GM12878 (cell line): ENCODE measurements at regions not wholly inside any gene's neighbourhood (a gene's known extent, or its start where the extent isn't known, plus 50 kb on each side); places are given as distances from the start of the nearest gene placed in this dataset.

ENCODE experiments used
- ATAC-seq: fragments of 200-7000 bp; cut with Tn5 transposase; 3 replicates; pipeline ENCODE4 v1.9.1; 2020; ENCODE audit warnings: mild to moderate bottlenecking, moderate library complexity
- BruUV-seq: library from RNA; stranded (reverse); fragments of 400-500 nt; replicated peaks from 2 replicates; lab custom pipeline; 2021; lab: Mats Ljungman, UMichigan
- CTCF ChIA-PET: fragments of 300-600 bp; sonication (Branson Sonifier 250); formaldehyde crosslinking; extraction: SDS; loops from one replicate; lab custom pipeline; 2021; ENCODE audit warnings: inconsistent platforms; lab: Yijun Ruan, JAX
- POLR2A ChIA-PET: fragments of 350-600 bp; formaldehyde crosslinking; extraction: SDS; loops from one replicate; lab custom pipeline; 2021; ENCODE audit warnings: inconsistent platforms; lab: Charles Lee
- RAD21 ChIA-PET: fragments of 300-600 bp; sonication (Branson Sonifier 250); formaldehyde crosslinking; loops from one replicate; lab custom pipeline; 2023; ENCODE audit warnings: antibody characterized with exemption; ENCODE audit not compliant: unreplicated experiment; lab: Charles Lee
- SMC1A ChIA-PET: fragments of 300-600 bp; sonication (Branson Sonifier 250); formaldehyde crosslinking; loops from one replicate; lab custom pipeline; 2023; ENCODE audit not compliant: unreplicated experiment, uncharacterized antibody; lab: Charles Lee
- DNase-seq: peaks from one replicate; pipeline ENCODE4 v3.0.0-alpha.2; 2011; ENCODE audit warnings: low read depth, low spot score
- FAIRE-seq: peaks from 3 replicates; lab custom pipeline; 2011; peaks lifted over from hg19 to GRCh38; lab: Jason Lieb, UNC
- H2AFZ ChIP-seq: 2 replicates; pipeline ENCODE4 v1.6.0; 2011; ENCODE audit warnings: low read depth, low read length, control low read depth; ENCODE audit not compliant: control insufficient read depth
- H3K27ac ChIP-seq: 2 replicates; pipeline ENCODE4 v1.5.1; 2011; ENCODE audit warnings: control low read depth; ENCODE audit not compliant: control insufficient read depth, insufficient read depth
- H3K27me3 ChIP-seq, 2 experiments: replicated peaks in 1 of 2; 2 replicates each; pipeline versions ENCODE4 v1.6.0 to v1.6.1; 2011; ENCODE audit warnings: low read length in 1 of 2; ENCODE audit not compliant: control insufficient read depth in 2 of 2, insufficient read depth in 2 of 2
- H3K36me3 ChIP-seq, 2 experiments: 2 replicates each; pipeline ENCODE4 v1.5.1; 2011; ENCODE audit warnings: low read length in 1 of 2; ENCODE audit not compliant: control insufficient read depth in 2 of 2, insufficient read depth in 2 of 2
- H3K4me1 ChIP-seq: 2 replicates; pipeline ENCODE4 v1.6.1; 2011; ENCODE audit warnings: mild to moderate bottlenecking, low read length, moderate library complexity, mixed read lengths; ENCODE audit not compliant: control insufficient read depth, insufficient read depth
- H3K4me2 ChIP-seq: 2 replicates; pipeline ENCODE4 v1.6.0; 2011; ENCODE audit warnings: control low read depth; ENCODE audit not compliant: control insufficient read depth, insufficient read depth
- H3K4me3 ChIP-seq: fragments of 200-600 bp; sonication (generic); 2 replicates; pipeline ENCODE4 v1.5.1; 2016
- H3K79me2 ChIP-seq: 2 replicates; pipeline ENCODE4 v1.6.0; 2011; ENCODE audit warnings: low read length; ENCODE audit not compliant: control insufficient read depth, insufficient read depth
- H3K9ac ChIP-seq: 2 replicates; pipeline ENCODE4 v1.8.0; 2011; ENCODE audit warnings: low read length, control low read depth, mixed read lengths; ENCODE audit not compliant: control insufficient read depth, insufficient read depth
- H3K9me3 ChIP-seq: replicated peaks from 3 replicates; pipeline ENCODE4 v1.5.1; 2011; ENCODE audit warnings: mild to moderate bottlenecking, low read length; ENCODE audit not compliant: control insufficient read depth, insufficient read depth
- H4K20me1 ChIP-seq: 2 replicates; pipeline ENCODE4 v1.6.0; 2011; ENCODE audit not compliant: control insufficient read depth, insufficient read depth
- BACH1 ChIP-seq: fragments of 450-650 bp; IDR thresholded peaks from 2 replicates; pipeline ENCODE4 v1.6.1; 2017; ENCODE audit warnings: mild to moderate bottlenecking, borderline replicate concordance
- BMI1 ChIP-seq: fragments of 450-650 bp; IDR thresholded peaks from 2 replicates; pipeline ENCODE4 v1.6.1; 2016; ENCODE audit warnings: mild to moderate bottlenecking, moderate library complexity, borderline replicate concordance
- CHD4 ChIP-seq: fragments of 200-600 bp; sonication (generic); IDR thresholded peaks from 2 replicates; pipeline ENCODE4 v1.6.1; 2016; ENCODE audit warnings: mild to moderate bottlenecking
- CREB1 ChIP-seq: IDR thresholded peaks from 2 replicates; pipeline ENCODE4 v1.6.1; 2012; ENCODE audit warnings: low read depth, mild to moderate bottlenecking, inconsistent platforms
- DPF2 ChIP-seq: fragments of 450-650 bp; IDR thresholded peaks from 2 replicates; pipeline ENCODE4 v1.6.1; 2017; ENCODE audit warnings: mild to moderate bottlenecking
- EP300 ChIP-seq, 2 experiments: fragments of 150-350 bp in 1 of 2; IDR thresholded peaks; 2 replicates each; pipeline ENCODE4 v1.6.1; 2011 to 2012; ENCODE audit warnings: low read depth in 2 of 2, low read length in 2 of 2, borderline replicate concordance in 1 of 2, improper control_type of control experiment in 1 of 2, inconsistent platforms in 1 of 2; ENCODE audit not compliant: control insufficient read depth in 1 of 2
- FOS ChIP-seq: IDR thresholded peaks from 3 replicates; pipeline ENCODE4 v1.6.1; 2011; ENCODE audit warnings: borderline replicate concordance; ENCODE audit not compliant: insufficient read length; ENCODE audit errors: extremely low read depth
- FOXM1 ChIP-seq: IDR thresholded peaks from 2 replicates; pipeline ENCODE4 v1.6.1; 2012; ENCODE audit warnings: low read depth, mild to moderate bottlenecking, inconsistent platforms, low read length, moderate library complexity
- MXI1 ChIP-seq: fragments of 150-350 bp; IDR thresholded peaks from 2 replicates; pipeline ENCODE4 v1.6.1; 2011; ENCODE audit warnings: low read depth, mild to moderate bottlenecking, inconsistent platforms, low read length, improper control_type of control experiment
- MYC ChIP-seq: IDR thresholded peaks from 2 replicates; pipeline ENCODE4 v1.6.1; 2011; ENCODE audit warnings: mild to moderate bottlenecking, low read length, moderate library complexity, inconsistent platforms; ENCODE audit not compliant: insufficient read depth, insufficient replicate concordance, insufficient read length, severe bottlenecking
- RBBP5 ChIP-seq: fragments of 200-600 bp; sonication (generic); conservative IDR thresholded peaks from 2 replicates; pipeline ENCODE4 v1.6.1; 2016
- RUNX3 ChIP-seq: IDR thresholded peaks from 2 replicates; pipeline ENCODE4 v1.6.1; 2012; ENCODE audit warnings: low read length, inconsistent platforms
- SIX5 ChIP-seq: IDR thresholded peaks from 2 replicates; pipeline ENCODE4 v1.6.1; 2011; ENCODE audit warnings: mild to moderate bottlenecking, low read depth, low read length, moderate library complexity; ENCODE audit not compliant: severe bottlenecking
- SREBF2 ChIP-seq: IDR thresholded peaks from 2 replicates; pipeline ENCODE4 v1.6.1; 2012; ENCODE audit warnings: mild to moderate bottlenecking, low read length
- TAF1 ChIP-seq: IDR thresholded peaks from 2 replicates; pipeline ENCODE4 v1.6.1; 2011; ENCODE audit warnings: mild to moderate bottlenecking, low read depth, low read length, borderline replicate concordance
- TARDBP ChIP-seq: IDR thresholded peaks from 2 replicates; pipeline ENCODE4 v1.6.1; 2016; ENCODE audit warnings: borderline replicate concordance
- ZNF274 ChIP-seq: IDR thresholded peaks from one replicate; pipeline ENCODE4 v1.8.0; 2011; ENCODE audit not compliant: insufficient read length, insufficient read depth
- WGBS: methylation state at CpG from one replicate; pipeline ENCODE4 v1.1.6; 2016; ENCODE audit warnings: low lambda C conversion rate; ENCODE audit not compliant: insufficient replicate concordance, insufficient coverage; ENCODE audit errors: missing lambda C conversion rate; 5-methylcytosine and 5-hydroxymethylcytosine counted together
- in situ Hi-C: fragments of 300-500 bp; cut with MboI; formaldehyde crosslinking; loops from 9 replicates; pipeline ENCODE4 v1.14.3; 2018; ENCODE audit warnings: mixed read lengths
- intact Hi-C: fragments of 100-400 bp; cut with micrococcal nuclease; formaldehyde crosslinking; loops from one replicate; pipeline ENCODE4 v1.14.2; 2022; ENCODE audit not compliant: unreplicated experiment
- TF ChIP-seq, protein P1 (sequence below): fragments of 150-350 bp; IDR thresholded peaks from 2 replicates; pipeline ENCODE4 v1.6.1; 2016; ENCODE audit warnings: low read depth, low read length
- TF ChIP-seq, protein P2 (sequence below): fragments of 450-650 bp; IDR thresholded peaks from 2 replicates; pipeline ENCODE4 v1.6.1; 2014; ENCODE audit warnings: mild to moderate bottlenecking
- TF ChIP-seq, protein P3 (sequence below): IDR thresholded peaks from 2 replicates; pipeline ENCODE4 v1.6.1; 2012; ENCODE audit warnings: low read depth, low read length, improper control_type of control experiment

DNA sequence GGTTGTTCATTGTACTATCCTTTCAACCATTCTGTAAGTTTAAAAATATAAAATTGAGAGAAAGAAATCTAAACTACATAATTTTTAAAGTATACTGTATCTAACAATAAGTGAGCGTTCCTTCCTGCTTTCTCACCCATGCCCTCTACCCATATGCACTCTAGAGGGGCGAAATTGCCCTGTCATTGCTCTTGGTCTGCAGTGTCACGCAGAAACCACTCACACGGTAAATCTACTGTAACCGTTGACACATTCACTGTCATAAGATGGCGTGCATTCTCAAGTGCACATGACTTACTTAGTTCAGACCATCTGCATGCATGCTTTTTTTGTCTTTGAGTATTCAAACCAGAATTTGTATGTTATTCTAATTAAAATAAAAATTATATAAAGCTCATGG lies 55.7 kb upstream of the NIPBL start (continued):
- TF ChIP-seq, protein P1, sequence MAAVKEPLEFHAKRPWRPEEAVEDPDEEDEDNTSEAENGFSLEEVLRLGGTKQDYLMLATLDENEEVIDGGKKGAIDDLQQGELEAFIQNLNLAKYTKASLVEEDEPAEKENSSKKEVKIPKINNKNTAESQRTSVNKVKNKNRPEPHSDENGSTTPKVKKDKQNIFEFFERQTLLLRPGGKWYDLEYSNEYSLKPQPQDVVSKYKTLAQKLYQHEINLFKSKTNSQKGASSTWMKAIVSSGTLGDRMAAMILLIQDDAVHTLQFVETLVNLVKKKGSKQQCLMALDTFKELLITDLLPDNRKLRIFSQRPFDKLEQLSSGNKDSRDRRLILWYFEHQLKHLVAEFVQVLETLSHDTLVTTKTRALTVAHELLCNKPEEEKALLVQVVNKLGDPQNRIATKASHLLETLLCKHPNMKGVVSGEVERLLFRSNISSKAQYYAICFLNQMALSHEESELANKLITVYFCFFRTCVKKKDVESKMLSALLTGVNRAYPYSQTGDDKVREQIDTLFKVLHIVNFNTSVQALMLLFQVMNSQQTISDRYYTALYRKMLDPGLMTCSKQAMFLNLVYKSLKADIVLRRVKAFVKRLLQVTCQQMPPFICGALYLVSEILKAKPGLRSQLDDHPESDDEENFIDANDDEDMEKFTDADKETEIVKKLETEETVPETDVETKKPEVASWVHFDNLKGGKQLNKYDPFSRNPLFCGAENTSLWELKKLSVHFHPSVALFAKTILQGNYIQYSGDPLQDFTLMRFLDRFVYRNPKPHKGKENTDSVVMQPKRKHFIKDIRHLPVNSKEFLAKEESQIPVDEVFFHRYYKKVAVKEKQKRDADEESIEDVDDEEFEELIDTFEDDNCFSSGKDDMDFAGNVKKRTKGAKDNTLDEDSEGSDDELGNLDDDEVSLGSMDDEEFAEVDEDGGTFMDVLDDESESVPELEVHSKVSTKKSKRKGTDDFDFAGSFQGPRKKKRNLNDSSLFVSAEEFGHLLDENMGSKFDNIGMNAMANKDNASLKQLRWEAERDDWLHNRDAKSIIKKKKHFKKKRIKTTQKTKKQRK: no peak
- no peak for TF ChIP-seq CHD4
- TF ChIP-seq FOS: no peak

DNA sequence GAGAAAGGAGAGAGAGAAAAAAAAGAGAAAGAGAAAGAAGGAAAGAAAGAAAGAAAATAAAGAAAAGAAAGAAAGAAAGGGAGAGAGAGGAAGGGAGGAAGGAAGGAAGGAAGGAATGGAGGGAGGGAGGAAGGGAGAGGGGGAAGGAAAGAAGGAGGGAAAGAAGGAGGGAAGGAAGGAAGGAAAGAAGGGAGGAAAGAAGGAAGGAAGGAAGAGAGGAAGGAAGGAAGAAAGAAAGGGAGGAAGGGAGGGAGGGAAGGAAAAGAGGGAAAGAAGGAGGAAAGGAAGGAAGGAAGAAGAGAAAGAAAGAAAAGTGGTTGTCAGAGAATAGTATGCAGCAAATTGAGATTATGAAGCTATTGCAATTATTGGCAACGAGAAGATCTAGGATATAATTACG lies 49.9 kb upstream of the NIPBL start:
- no peaks in the 10 kb centered on the region for H3K36me3 ChIP-seq
- DNase-seq: no peak
- no peak overlapping the region for H3K4me3 ChIP-seq
- ChIA-PET RAD21 (no interaction called here), CTCF (interaction anchor here (1.2 kb wide), 1 partner anchor 97 kb away, joined by 4 read pairs; no protein-coding TSS in a partner anchor), SMC1A (no interaction called here)
- no peaks in the 10 kb centered on the region for H3K9me3 ChIP-seq
- ATAC-seq: no peak
- in situ Hi-C loops: no loop called here
- 0% methylated on average over 2 of the region's 2 CpGs for WGBS
- no peak overlapping the region for H3K9ac ChIP-seq
- H3K4me2 ChIP-seq: no peak overlapping the region
- TF ChIP-seq EP300 (IDR thresholded peaks at IDR 0.05; ENCODE audit: borderline replicate concordance in 1 of 2, control insufficient read depth in 1 of 2, low read depth in 2 of 2, low read length in 2 of 2) (no peak), TARDBP (no peak), RBBP5 (no peak), TAF1 (no peak), FOXM1 (no peak), BMI1 (no peak), RUNX3 (no peak), SIX5 (no peak), BACH1 (no peak), CREB1 (no peak), MYC (no peak), SREBF2 (no peak), DPF2 (no peak), MXI1 (no peak), ZNF274 (no peak)
- TF ChIP-seq, protein P2, sequence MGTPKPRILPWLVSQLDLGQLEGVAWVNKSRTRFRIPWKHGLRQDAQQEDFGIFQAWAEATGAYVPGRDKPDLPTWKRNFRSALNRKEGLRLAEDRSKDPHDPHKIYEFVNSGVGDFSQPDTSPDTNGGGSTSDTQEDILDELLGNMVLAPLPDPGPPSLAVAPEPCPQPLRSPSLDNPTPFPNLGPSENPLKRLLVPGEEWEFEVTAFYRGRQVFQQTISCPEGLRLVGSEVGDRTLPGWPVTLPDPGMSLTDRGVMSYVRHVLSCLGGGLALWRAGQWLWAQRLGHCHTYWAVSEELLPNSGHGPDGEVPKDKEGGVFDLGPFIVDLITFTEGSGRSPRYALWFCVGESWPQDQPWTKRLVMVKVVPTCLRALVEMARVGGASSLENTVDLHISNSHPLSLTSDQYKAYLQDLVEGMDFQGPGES: no peak
- TF ChIP-seq, protein P3, sequence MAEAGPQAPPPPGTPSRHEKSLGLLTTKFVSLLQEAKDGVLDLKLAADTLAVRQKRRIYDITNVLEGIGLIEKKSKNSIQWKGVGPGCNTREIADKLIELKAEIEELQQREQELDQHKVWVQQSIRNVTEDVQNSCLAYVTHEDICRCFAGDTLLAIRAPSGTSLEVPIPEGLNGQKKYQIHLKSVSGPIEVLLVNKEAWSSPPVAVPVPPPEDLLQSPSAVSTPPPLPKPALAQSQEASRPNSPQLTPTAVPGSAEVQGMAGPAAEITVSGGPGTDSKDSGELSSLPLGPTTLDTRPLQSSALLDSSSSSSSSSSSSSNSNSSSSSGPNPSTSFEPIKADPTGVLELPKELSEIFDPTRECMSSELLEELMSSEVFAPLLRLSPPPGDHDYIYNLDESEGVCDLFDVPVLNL: no peak
- TF ChIP-seq, all 136 proteins: peak for 0
- intact Hi-C loops: no loop called here
- POLR2A ChIA-PET: no interaction called here
- no peak overlapping the region for H3K27ac ChIP-seq
- no peaks in the 10 kb centered on the region for H3K4me1 ChIP-seq
- H4K20me1 ChIP-seq: no peaks in the 10 kb centered on the region
- H3K27me3 ChIP-seq: no peaks in the 10 kb centered on the region; a peak in 1 of 4 replicates
- FAIRE-seq: no peak
- no peaks in the 10 kb centered on the region for H3K79me2 ChIP-seq
- no peak overlapping the region for H2AFZ ChIP-seq
- BruUV-seq: no TSS peak
